ENCODE measurements at regions not wholly inside any gene's neighbourhood (a gene's known extent, or its start where the extent isn't known, plus 50 kb on each side); places are given as distances from the start of the nearest gene placed in this dataset.

GRCh38 chr11:70862093-70862492, 390.3 kb downstream of the SHANK2 start:
- H3K27ac ChIP-seq, result no peak overlapping the region
- no peak for TF ChIP-seq CTCF (IDR thresholded peaks at IDR 0.05)
- no peak for TF ChIP-seq ZFX (IDR thresholded peaks at IDR 0.05; ENCODE audit: borderline replicate concordance)

GRCh38 chr11:70863186-70863585, 389.2 kb downstream of the SHANK2 start:
- no peak overlapping the region for H3K27ac ChIP-seq
- TF ChIP-seq CTCF (IDR thresholded peaks at IDR 0.05) (no peak), ZFX (IDR thresholded peaks at IDR 0.05; ENCODE audit: borderline replicate concordance) (no peak)

GRCh38 chr11:70863993-70864392, 388.4 kb downstream of the SHANK2 start:
- no peak for TF ChIP-seq ZFX (IDR thresholded peaks at IDR 0.05; ENCODE audit: borderline replicate concordance)
- TF ChIP-seq CTCF (IDR thresholded peaks at IDR 0.05), result no peak
- H3K27ac ChIP-seq, result no peak overlapping the region

GRCh38 chr11:70865356-70865755, 387.0 kb downstream of the SHANK2 start:
- TF ChIP-seq CTCF (IDR thresholded peaks at IDR 0.05) (no peak), ZFX (IDR thresholded peaks at IDR 0.05; ENCODE audit: borderline replicate concordance) (no peak)
- H3K27ac ChIP-seq, result no peak overlapping the region

- TF ChIP-seq ZFX (IDR thresholded peaks at IDR 0.05; ENCODE audit: borderline replicate concordance) (no peak), CTCF (IDR thresholded peaks at IDR 0.05) (no peak)
- H3K27ac ChIP-seq, result no peak overlapping the region
These were observed 385.5 kb downstream of the SHANK2 start for GRCh38 chr11:70866834-70867233.

GRCh38 chr11:70867281-70868047, 384.9 kb downstream of the SHANK2 start:
- H3K27ac ChIP-seq, result no peak overlapping the region
- TF ChIP-seq CTCF (IDR thresholded peaks at IDR 0.05) (no peak), ZFX (IDR thresholded peaks at IDR 0.05; ENCODE audit: borderline replicate concordance) (no peak)

- TF ChIP-seq ZFX (IDR thresholded peaks at IDR 0.05; ENCODE audit: borderline replicate concordance) (no peak), CTCF (IDR thresholded peaks at IDR 0.05) (no peak)
- no peak overlapping the region for H3K27ac ChIP-seq
These were observed 384.0 kb downstream of the SHANK2 start for GRCh38 chr11:70868341-70868885.
